ENCODE measurements at regions not wholly inside any gene's neighbourhood (a gene's known extent, or its start where the extent isn't known, plus 50 kb on each side); places are given as distances from the start of the nearest gene placed in this dataset.

- ATAC-seq = no peak
- intact Hi-C loops (cut with DNase I) = no loop called here
- DNase-seq (ENCODE audit: low spot score) = peak; percentile 7
Measured at GRCh38 chr1:4601941-4602340, 52.5 kb upstream of the AJAP1 start.

- DNase-seq (ENCODE audit: low spot score) = peak; percentile 7
- ATAC-seq = no peak
- intact Hi-C loops (cut with DNase I) = no loop called here
Measured at GRCh38 chr1:4602462-4603294, 51.7 kb upstream of the AJAP1 start.

- intact Hi-C loops (cut with DNase I) = no loop called here
- ATAC-seq (no peak), DNase-seq (ENCODE audit: low spot score) (peak; percentile 35)
Measured at GRCh38 chr1:4603295-4604110, 50.9 kb upstream of the AJAP1 start.

Data from sciatic nerve (tissue), 2 donors.